ENCODE measurements at regions not wholly inside any gene's neighbourhood (a gene's known extent, or its start where the extent isn't known, plus 50 kb on each side); places are given as distances from the start of the nearest gene placed in this dataset.

DNA sequence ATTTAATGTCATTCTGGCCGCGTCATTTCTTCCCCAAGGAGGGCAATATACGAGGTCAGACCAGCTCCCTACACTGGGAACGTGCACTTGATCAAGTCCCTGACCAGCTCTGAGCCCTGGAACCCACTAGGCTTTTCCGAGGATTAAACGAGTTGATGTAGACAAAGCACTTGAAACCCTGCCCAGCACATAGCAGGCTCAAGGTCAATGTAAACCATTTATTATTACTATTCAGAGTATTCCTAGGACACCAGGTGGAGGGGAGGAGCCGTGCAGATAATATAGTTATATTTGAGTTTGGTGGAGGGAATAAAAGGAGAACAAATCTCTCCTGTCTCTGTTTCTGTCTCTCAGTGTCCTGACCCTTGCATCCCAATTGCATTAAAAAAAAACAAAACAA lies 174.1 kb upstream of the IGSF21 start:
- no peaks in the 10 kb centered on the region for H3K9me3 ChIP-seq (ENCODE audit: low read length)
- H3K4me1 ChIP-seq (ENCODE audit: insufficient read depth, low read length, severe bottlenecking), result no peaks in the 10 kb centered on the region
- no peaks in the 10 kb centered on the region for H3K27me3 ChIP-seq (ENCODE audit: insufficient read depth, low read length)
- H3K4me3 ChIP-seq (ENCODE audit: low read depth, low read length, poor library complexity, severe bottlenecking), result no peak overlapping the region
- no peak overlapping the region for H3K27ac ChIP-seq (ENCODE audit: low read depth, low read length, poor library complexity, severe bottlenecking)
- TF ChIP-seq, protein P1, sequence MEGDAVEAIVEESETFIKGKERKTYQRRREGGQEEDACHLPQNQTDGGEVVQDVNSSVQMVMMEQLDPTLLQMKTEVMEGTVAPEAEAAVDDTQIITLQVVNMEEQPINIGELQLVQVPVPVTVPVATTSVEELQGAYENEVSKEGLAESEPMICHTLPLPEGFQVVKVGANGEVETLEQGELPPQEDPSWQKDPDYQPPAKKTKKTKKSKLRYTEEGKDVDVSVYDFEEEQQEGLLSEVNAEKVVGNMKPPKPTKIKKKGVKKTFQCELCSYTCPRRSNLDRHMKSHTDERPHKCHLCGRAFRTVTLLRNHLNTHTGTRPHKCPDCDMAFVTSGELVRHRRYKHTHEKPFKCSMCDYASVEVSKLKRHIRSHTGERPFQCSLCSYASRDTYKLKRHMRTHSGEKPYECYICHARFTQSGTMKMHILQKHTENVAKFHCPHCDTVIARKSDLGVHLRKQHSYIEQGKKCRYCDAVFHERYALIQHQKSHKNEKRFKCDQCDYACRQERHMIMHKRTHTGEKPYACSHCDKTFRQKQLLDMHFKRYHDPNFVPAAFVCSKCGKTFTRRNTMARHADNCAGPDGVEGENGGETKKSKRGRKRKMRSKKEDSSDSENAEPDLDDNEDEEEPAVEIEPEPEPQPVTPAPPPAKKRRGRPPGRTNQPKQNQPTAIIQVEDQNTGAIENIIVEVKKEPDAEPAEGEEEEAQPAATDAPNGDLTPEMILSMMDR (IDR thresholded peaks at IDR 0.05; ENCODE audit: low read length), result no peak
- TF ChIP-seq EZH2 (IDR thresholded peaks at IDR 0.05; ENCODE audit: borderline replicate concordance, low read length), result no peak
- H3K79me2 ChIP-seq (ENCODE audit: insufficient read depth, low read length), result no peaks in the 10 kb centered on the region
- no peaks in the 10 kb centered on the region for H4K20me1 ChIP-seq (ENCODE audit: insufficient read depth, low read length)
- no peak overlapping the region for H3K9ac ChIP-seq (ENCODE audit: low read length)
- no peaks in the 10 kb centered on the region for H3F3A ChIP-seq (ENCODE audit: insufficient read depth, low read length)
- no peak overlapping the region for H2AFZ ChIP-seq (ENCODE audit: low read length)
- no peaks in the 10 kb centered on the region for H3K9me2 ChIP-seq (ENCODE audit: low read depth, low read length)
- no peaks in the 10 kb centered on the region for H3K36me3 ChIP-seq (ENCODE audit: insufficient read depth, low read length)
- H3K4me2 ChIP-seq (ENCODE audit: low read length), result no peak overlapping the region

DNA sequence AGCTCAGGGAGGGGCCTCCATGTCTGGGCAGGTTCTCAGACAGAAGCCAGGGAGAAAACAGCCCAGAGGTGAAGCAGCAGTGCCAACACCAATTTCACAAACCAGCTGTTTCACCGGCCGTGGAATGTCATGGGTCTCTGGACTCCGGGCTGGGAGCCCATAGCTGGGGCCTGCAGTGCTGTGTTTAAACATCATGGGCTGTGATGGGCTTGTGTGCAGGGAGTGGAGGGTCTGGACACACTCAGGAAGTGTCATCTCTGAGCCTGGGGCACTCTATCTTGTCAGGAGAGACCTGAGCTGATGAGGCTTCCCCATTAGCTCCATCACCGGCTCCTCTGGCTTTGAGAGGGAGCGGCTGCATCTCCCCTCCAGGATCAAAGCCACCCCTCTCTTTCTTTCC lies 173.6 kb upstream of the IGSF21 start:
- no peak overlapping the region for H3K27ac ChIP-seq (ENCODE audit: low read depth, low read length, poor library complexity, severe bottlenecking)
- H3K4me2 ChIP-seq (ENCODE audit: low read length), result no peak overlapping the region
- no peak overlapping the region for H3K4me3 ChIP-seq (ENCODE audit: low read depth, low read length, poor library complexity, severe bottlenecking)
- H4K20me1 ChIP-seq (ENCODE audit: insufficient read depth, low read length), result no peaks in the 10 kb centered on the region
- H3K36me3 ChIP-seq (ENCODE audit: insufficient read depth, low read length), result no peaks in the 10 kb centered on the region
- no peaks in the 10 kb centered on the region for H3F3A ChIP-seq (ENCODE audit: insufficient read depth, low read length)
- H3K27me3 ChIP-seq (ENCODE audit: insufficient read depth, low read length), result no peaks in the 10 kb centered on the region
- no peak overlapping the region for H2AFZ ChIP-seq (ENCODE audit: low read length)
- H3K79me2 ChIP-seq (ENCODE audit: insufficient read depth, low read length), result no peaks in the 10 kb centered on the region
- no peaks in the 10 kb centered on the region for H3K4me1 ChIP-seq (ENCODE audit: insufficient read depth, low read length, severe bottlenecking)
- TF ChIP-seq EZH2 (IDR thresholded peaks at IDR 0.05; ENCODE audit: borderline replicate concordance, low read length), result no peak
- TF ChIP-seq, protein P1 (IDR thresholded peaks at IDR 0.05; ENCODE audit: low read length), result no peak
- no peaks in the 10 kb centered on the region for H3K9me2 ChIP-seq (ENCODE audit: low read depth, low read length)
- no peak overlapping the region for H3K9ac ChIP-seq (ENCODE audit: low read length)
- no peaks in the 10 kb centered on the region for H3K9me3 ChIP-seq (ENCODE audit: low read length)

DNA sequence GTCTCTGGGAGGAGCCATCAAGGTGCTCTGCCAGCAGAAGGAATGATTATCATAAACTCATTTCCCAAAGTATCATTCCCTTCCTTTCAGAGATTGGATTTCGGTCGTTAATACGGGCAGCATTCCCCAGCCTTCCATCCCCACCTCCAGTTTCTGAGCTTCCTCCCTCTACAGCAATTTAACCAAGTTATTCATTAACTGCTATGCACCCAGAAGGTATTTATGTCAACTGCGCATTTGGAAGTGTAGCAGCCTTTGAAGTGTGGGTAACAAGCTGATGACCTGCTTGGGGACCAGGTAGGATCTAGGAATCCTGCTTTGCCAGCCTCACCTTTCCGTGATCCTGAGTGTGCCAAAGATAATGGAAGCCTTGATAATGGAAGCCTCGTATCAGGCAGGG lies 172.4 kb upstream of the IGSF21 start:
- no peak overlapping the region for H3K4me2 ChIP-seq (ENCODE audit: low read length)
- H3K9me3 ChIP-seq (ENCODE audit: low read length), result no peaks in the 10 kb centered on the region
- H3K79me2 ChIP-seq (ENCODE audit: insufficient read depth, low read length), result no peaks in the 10 kb centered on the region
- H3K4me1 ChIP-seq (ENCODE audit: insufficient read depth, low read length, severe bottlenecking), result no peaks in the 10 kb centered on the region
- TF ChIP-seq, protein P1 (IDR thresholded peaks at IDR 0.05; ENCODE audit: low read length), result no peak
- no peak for TF ChIP-seq EZH2 (IDR thresholded peaks at IDR 0.05; ENCODE audit: borderline replicate concordance, low read length)
- no peak overlapping the region for H3K27ac ChIP-seq (ENCODE audit: low read depth, low read length, poor library complexity, severe bottlenecking)
- no peak overlapping the region for H3K4me3 ChIP-seq (ENCODE audit: low read depth, low read length, poor library complexity, severe bottlenecking)
- H4K20me1 ChIP-seq (ENCODE audit: insufficient read depth, low read length), result no peaks in the 10 kb centered on the region
- no peaks in the 10 kb centered on the region for H3F3A ChIP-seq (ENCODE audit: insufficient read depth, low read length)
- H3K9ac ChIP-seq (ENCODE audit: low read length), result no peak overlapping the region
- no peaks in the 10 kb centered on the region for H3K36me3 ChIP-seq (ENCODE audit: insufficient read depth, low read length)
- H2AFZ ChIP-seq (ENCODE audit: low read length), result no peak overlapping the region
- H3K9me2 ChIP-seq (ENCODE audit: low read depth, low read length), result no peaks in the 10 kb centered on the region
- no peaks in the 10 kb centered on the region for H3K27me3 ChIP-seq (ENCODE audit: insufficient read depth, low read length)

All from OCI-LY1 (cell line).